ENCODE measurements at regions not wholly inside any gene's neighbourhood (a gene's known extent, or its start where the extent isn't known, plus 50 kb on each side); places are given as distances from the start of the nearest gene placed in this dataset.

- TF ChIP-seq POLR2A (IDR thresholded peaks at IDR 0.05; ENCODE audit: low read length) = no peak
- TF ChIP-seq GATA1 (IDR thresholded peaks at IDR 0.05; ENCODE audit: low read depth, low read length) = no peak
Observed at GRCh38 chr3:35487376-35487775, 151.9 kb upstream of the ARPP21 start.
